T-cell (primary cell): ENCODE measurements at regions not wholly inside any gene's neighbourhood (a gene's known extent, or its start where the extent isn't known, plus 50 kb on each side); places are given as distances from the start of the nearest gene placed in this dataset.
"Not testable (repeated sequence)": the region's sequence is repeated elsewhere in the genome, so short reads cannot be mapped to it uniquely, and the experiment has no call there.

Experiments
- ATAC-seq, 4 experiments: fragments of 200-7000 bp in 3 of 4; fragments of 150-1000 bp in 1 of 4; cut with Tn5 transposase; replicated peaks in 1 of 4; 1 replicate in 3 of 4; 2 replicates in 1 of 4; pipeline ENCODE4 v1.10.0; 2021; ENCODE audit warnings: moderate library complexity in 3 of 4, mild to moderate bottlenecking in 2 of 4, moderate number of reproducible peaks in 1 of 4
- CTCF ChIA-PET, 2 donors: fragments of 300-600 bp; sonication (Branson Sonifier 250); formaldehyde crosslinking; loops; one replicate each; lab custom pipeline; 2022; ENCODE audit warnings: antibody characterized with exemption in 2 of 2; lab: Charles Lee
- POLR2A ChIA-PET, 2 donors: fragments of 300-600 bp; sonication (Branson Sonifier 250); formaldehyde crosslinking; loops; one replicate each; lab custom pipeline; 2022; ENCODE audit warnings: antibody characterized with exemption in 2 of 2; lab: Charles Lee
- DNase-seq, 35 experiments: peaks; one replicate each; pipeline versions ENCODE4 v3.0.0 to v3.0.0-alpha.2; 2013 to 2023
- H3K27ac ChIP-seq: one replicate; pipeline ENCODE4 v1.5.1; 2013; ENCODE audit warnings: low read length
- H3K27me3 ChIP-seq, 2 experiments: replicated peaks in 1 of 2; 1 replicate in 1 of 2; 2 replicates in 1 of 2; pipeline versions ENCODE4 v1.6.1 to v1.7.0; 2013; ENCODE audit warnings: low read length in 1 of 2, mixed read lengths in 1 of 2; ENCODE audit not compliant: control insufficient read depth in 2 of 2, insufficient read depth in 2 of 2; ENCODE audit errors: extremely low read depth in 1 of 2
- H3K36me3 ChIP-seq, 2 donors: 1 replicate in 1 of 2; 2 replicates in 1 of 2; pipeline versions ENCODE4 v1.6.1 to v1.7.0; 2013; ENCODE audit warnings: low read length in 1 of 2; ENCODE audit not compliant: control insufficient read depth in 2 of 2, insufficient read depth in 1 of 2; ENCODE audit errors: extremely low read depth in 1 of 2
- H3K4me1 ChIP-seq, 2 experiments: 1 replicate in 1 of 2; 2 replicates in 1 of 2; pipeline versions ENCODE4 v1.6.1 to v1.7.0; 2013; ENCODE audit warnings: low read length in 2 of 2, mixed read lengths in 1 of 2; ENCODE audit not compliant: insufficient read depth in 2 of 2, control insufficient read depth in 1 of 2; ENCODE audit errors: extremely low read depth in 1 of 2
- H3K4me3 ChIP-seq, 2 donors: 1 replicate in 1 of 2; 2 replicates in 1 of 2; pipeline versions ENCODE4 v1.5.1 to v1.7.0; 2013; ENCODE audit warnings: mild to moderate bottlenecking in 2 of 2, low read length in 1 of 2, moderate library complexity in 1 of 2; ENCODE audit not compliant: control insufficient read depth in 1 of 2; ENCODE audit errors: extremely low read depth in 1 of 2
- H3K9me3 ChIP-seq: 2 replicates; pipeline ENCODE4 v1.7.0; 2013
- H3K27ac Mint-ChIP-seq, 2 donors: one replicate each; pipeline ENCODE4 v1.8.0; 2020 to 2021; ENCODE audit warnings: mild to moderate bottlenecking in 2 of 2, mixed read lengths in 2 of 2
- H3K27me3 Mint-ChIP-seq, 2 donors: one replicate each; pipeline ENCODE4 v1.8.0; 2021 to 2022; ENCODE audit warnings: mixed read lengths in 2 of 2
- H3K36me3 Mint-ChIP-seq: one replicate; pipeline ENCODE4 v1.8.0; 2021; ENCODE audit warnings: mixed read lengths
- H3K4me1 Mint-ChIP-seq, 3 donors: one replicate each; pipeline ENCODE4 v1.8.0; 2020 to 2022; ENCODE audit warnings: mixed read lengths in 3 of 3, mild to moderate bottlenecking in 1 of 3
- H3K4me3 Mint-ChIP-seq, 3 donors: one replicate each; pipeline ENCODE4 v1.8.0; 2020 to 2022; ENCODE audit warnings: mild to moderate bottlenecking in 3 of 3, mixed read lengths in 3 of 3, moderate library complexity in 3 of 3
- H3K9me3 Mint-ChIP-seq, 3 donors: one replicate each; pipeline ENCODE4 v1.8.0; 2020 to 2022; ENCODE audit warnings: mixed read lengths in 3 of 3
- WGBS: methylation state at CpG from one replicate; pipeline ENCODE4 v1.1.5; 2013; ENCODE audit warnings: missing lambda C conversion rate; ENCODE audit not compliant: insufficient coverage; 5-methylcytosine and 5-hydroxymethylcytosine counted together

DNA sequence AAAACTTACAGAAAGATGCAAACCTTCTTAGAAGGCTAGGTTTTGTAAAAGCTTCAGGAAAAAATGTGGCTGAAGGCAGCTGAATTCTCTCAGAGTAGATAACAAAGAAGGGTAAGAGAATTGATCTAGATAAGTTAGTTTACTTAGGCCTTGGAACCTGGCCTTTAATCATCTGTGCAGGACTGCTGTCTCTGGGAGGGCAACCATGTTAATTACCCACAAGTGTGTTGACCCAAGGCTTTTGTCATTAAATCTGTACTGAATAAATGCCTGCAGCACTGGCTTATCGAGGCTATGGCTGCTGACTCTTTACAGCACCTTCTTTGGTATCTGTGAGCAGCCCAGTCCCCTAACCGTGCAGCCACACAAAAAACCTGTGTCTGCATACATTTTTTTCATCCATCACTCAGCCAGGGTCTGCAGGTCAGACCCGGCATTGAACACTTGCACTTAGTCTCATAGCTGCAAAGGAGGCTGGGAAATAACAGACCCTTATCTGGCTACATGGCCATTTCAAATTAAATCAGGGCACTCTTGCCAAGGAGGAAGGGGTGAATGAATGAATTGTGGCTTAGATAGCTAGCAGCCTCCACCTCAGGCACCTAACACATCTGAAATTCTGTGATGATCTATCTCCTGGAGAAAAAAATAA, 86.4 kb upstream of the EPCAM start:
- 86% methylated on average over 2 of the region's 3 CpGs for WGBS
- H3K27ac Mint-ChIP-seq: no peak overlapping the region
- DNase-seq (no peak), ATAC-seq (no peak)
- H3K4me3 ChIP-seq: no peak overlapping the region
- H3K27me3 ChIP-seq: peaks cover 0 to 3% of the 10 kb centered on the region in 2 experiments
- no peaks in the 10 kb centered on the region for H3K9me3 ChIP-seq
- no peak overlapping the region for H3K4me3 Mint-ChIP-seq
- H3K27me3 Mint-ChIP-seq: peaks cover 0 to 2% of the 10 kb centered on the region in 2 donors
- no peaks in the 10 kb centered on the region for H3K36me3 Mint-ChIP-seq
- no peak overlapping the region for H3K27ac ChIP-seq
- H3K4me1 ChIP-seq: no peaks in the 10 kb centered on the region
- CTCF ChIA-PET: interaction anchor here (0.7 to 1.6 kb wide), 2 partner anchors 9 kb away, joined by 3 to 5 read pairs; no protein-coding TSS in a partner anchor
- no peaks in the 10 kb centered on the region for H3K36me3 ChIP-seq
- no peaks in the 10 kb centered on the region for H3K4me1 Mint-ChIP-seq
- POLR2A ChIA-PET: no interaction called here
- no peaks in the 10 kb centered on the region for H3K9me3 Mint-ChIP-seq

DNA sequence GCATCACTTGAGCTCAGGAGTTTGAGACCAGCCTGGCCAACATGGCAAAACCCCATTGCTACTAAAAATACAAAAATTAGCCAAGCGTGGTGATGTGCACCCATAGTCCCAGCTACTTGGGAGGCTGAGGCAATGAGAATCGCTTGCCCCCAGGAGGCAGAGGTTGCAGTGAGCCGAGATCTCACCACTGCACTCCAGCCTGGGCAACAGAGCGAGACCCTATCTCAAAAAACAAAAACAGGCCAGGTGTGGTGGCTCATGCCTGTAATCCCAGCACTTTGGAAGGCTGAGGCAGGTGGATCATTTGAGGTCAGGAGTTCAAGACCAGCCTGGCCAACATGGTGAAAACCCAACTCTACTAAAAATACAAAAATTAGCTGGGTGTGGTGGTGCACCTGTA, 89.6 kb upstream of the EPCAM start:
- ChIA-PET CTCF (interaction anchor here in 1 of 2 donors (0.6 kb wide), 1 partner anchor 17 kb away, joined by 5 read pairs; no protein-coding TSS in a partner anchor), POLR2A (interaction anchor here in 1 of 2 donors (0.7 kb wide), 1 partner anchor 27 kb away, joined by 7 read pairs; no protein-coding TSS in a partner anchor)
- 95% methylated on average over 3 of the region's 4 CpGs for WGBS
- not testable (repeated sequence) for H3K9me3 ChIP-seq, H3K9me3 Mint-ChIP-seq, H3K27ac ChIP-seq, H3K36me3 ChIP-seq, H3K27me3 ChIP-seq, DNase-seq, H3K4me1 ChIP-seq, H3K36me3 Mint-ChIP-seq, ATAC-seq, H3K27ac Mint-ChIP-seq, H3K4me3 Mint-ChIP-seq, H3K4me3 ChIP-seq, H3K4me1 Mint-ChIP-seq, H3K27me3 Mint-ChIP-seq

DNA sequence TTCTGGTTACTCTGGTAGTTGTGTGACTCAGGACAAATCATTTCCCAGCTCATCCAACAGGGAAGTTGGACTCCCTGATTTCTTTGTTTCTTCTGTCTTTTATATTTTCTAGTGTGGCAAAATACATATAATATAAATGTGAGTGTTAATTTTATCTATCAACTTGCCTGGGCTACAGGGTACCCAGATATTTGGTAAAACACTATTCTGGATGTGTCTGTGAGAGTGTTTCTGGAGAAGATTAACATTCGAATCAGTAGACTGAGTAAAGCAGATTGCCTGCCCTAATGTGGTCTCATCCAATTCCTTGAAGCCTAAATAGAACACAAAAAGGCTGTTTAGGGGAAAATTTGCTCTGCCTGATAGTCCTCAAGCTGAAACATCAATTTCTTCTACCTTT, 91.1 kb upstream of the EPCAM start:
- no CpG with 5 or more reads among the region's 1 CpG for WGBS
- CTCF ChIA-PET: interaction anchor here (0.7 kb wide), 2 partner anchors 288 to 295 kb away, joined by 3 to 6 read pairs; no protein-coding TSS in a partner anchor

DNA sequence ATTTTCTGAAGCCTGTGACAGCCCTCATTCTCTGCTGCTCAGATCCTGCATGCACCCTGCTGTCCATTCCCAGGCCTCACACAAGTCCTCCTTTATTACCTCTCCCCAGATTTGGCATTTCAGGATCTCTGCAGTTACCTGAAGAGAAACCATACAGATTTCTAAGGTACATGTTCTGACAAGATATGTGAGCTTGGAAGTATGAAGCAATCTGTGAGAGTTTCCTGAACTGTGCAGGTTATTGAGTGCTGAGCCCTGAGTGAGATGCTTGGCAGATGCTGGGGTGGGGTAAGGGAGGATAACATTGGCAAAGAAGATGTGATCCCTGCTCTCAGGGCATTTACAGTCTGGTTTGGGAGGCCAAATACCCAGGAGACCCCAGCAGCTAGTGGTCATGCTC, 91.9 kb upstream of the EPCAM start:
- ChIA-PET POLR2A (no interaction called here), CTCF (interaction anchor here in 1 of 2 donors (0.6 kb wide), 1 partner anchor 476 kb away, joined by 3 read pairs; no protein-coding TSS in a partner anchor)
- Mint-ChIP-seq H3K27ac (no peak overlapping the region), H3K4me3 (no peak overlapping the region), H3K27me3 (peaks cover 0 to 2% of the 10 kb centered on the region in 2 donors), H3K4me1 (peaks cover 0 to 1% (median 1%) of the 10 kb centered on the region in 3 donors), H3K36me3 (no peaks in the 10 kb centered on the region), H3K9me3 (no peaks in the 10 kb centered on the region)
- H3K27me3 ChIP-seq: peaks cover 0 to 8% of the 10 kb centered on the region in 2 experiments
- H3K4me1 ChIP-seq: peaks cover 0 to 6% of the 10 kb centered on the region in 2 experiments
- no peaks in the 10 kb centered on the region for H3K9me3 ChIP-seq
- no peak overlapping the region for H3K27ac ChIP-seq
- H3K36me3 ChIP-seq: no peaks in the 10 kb centered on the region
- no peak overlapping the region for H3K4me3 ChIP-seq
- ATAC-seq: no peak
- no peak for DNase-seq

More for the DNA sequence above, 91.1 kb upstream of the EPCAM start:
- Histone ChIP-seq H3K27me3 (peaks cover 0 to 2% of the 10 kb centered on the region in 2 experiments), H3K9me3 (no peaks in the 10 kb centered on the region), H3K36me3 (no peaks in the 10 kb centered on the region), H3K4me1 (no peaks in the 10 kb centered on the region), H3K27ac (no peak overlapping the region), H3K4me3 (no peak overlapping the region)
- H3K27me3 Mint-ChIP-seq: peaks cover 0 to 2% of the 10 kb centered on the region in 2 donors
- H3K4me3 Mint-ChIP-seq: no peak overlapping the region
- DNase-seq (no peak), ATAC-seq (no peak)
- no peaks in the 10 kb centered on the region for H3K36me3 Mint-ChIP-seq
- no peak overlapping the region for H3K27ac Mint-ChIP-seq
- no peaks in the 10 kb centered on the region for H3K4me1 Mint-ChIP-seq
- H3K9me3 Mint-ChIP-seq: no peaks in the 10 kb centered on the region
- POLR2A ChIA-PET: no interaction called here

DNA sequence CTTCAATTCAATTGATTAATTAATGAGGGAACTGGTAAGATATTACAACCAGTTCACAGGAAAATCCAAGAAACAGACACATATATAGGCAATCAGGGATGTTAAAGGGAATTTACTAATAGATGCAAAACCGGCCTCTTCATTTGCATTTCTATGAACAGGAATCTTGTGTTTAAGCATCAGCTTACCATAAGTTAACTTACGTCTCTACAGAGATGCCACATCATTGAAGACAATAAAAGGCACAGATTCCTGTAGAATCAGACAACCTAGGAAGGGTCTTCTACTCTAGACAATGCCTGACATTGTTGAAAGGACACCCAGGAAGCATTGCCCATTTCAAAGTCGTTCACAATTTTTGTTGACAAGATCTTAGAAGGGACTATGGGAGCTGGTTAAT, 93.0 kb upstream of the EPCAM start:
- Mint-ChIP-seq H3K27me3 (peaks cover 0 to 2% of the 10 kb centered on the region in 2 donors), H3K4me3 (no peak overlapping the region), H3K4me1 (peaks cover 2 to 7% (median 5%) of the 10 kb centered on the region in 3 donors), H3K27ac (no peak overlapping the region), H3K9me3 (no peaks in the 10 kb centered on the region), H3K36me3 (no peaks in the 10 kb centered on the region)
- Histone ChIP-seq H3K27me3 (peaks cover 0 to 12% of the 10 kb centered on the region in 2 experiments), H3K4me1 (peaks cover 0 to 10% of the 10 kb centered on the region in 2 experiments), H3K36me3 (no peaks in the 10 kb centered on the region), H3K4me3 (no peak overlapping the region), H3K9me3 (no peaks in the 10 kb centered on the region), H3K27ac (no peak overlapping the region)
- ChIA-PET CTCF (interaction anchor here in 1 of 2 donors (0.6 to 0.7 kb wide), 6 partner anchors 18 to 1677 kb away, joined by 3 to 4 read pairs (median 3); no protein-coding TSS in a partner anchor), POLR2A (interaction anchor here in 1 of 2 donors (0.6 to 0.7 kb wide), 2 partner anchors 56 to 1182 kb away, joined by 4 to 5 read pairs; no protein-coding TSS in a partner anchor)
- no CpG with 5 or more reads among the region's 3 CpGs for WGBS
- DNase-seq (no peak), ATAC-seq (no peak)

DNA sequence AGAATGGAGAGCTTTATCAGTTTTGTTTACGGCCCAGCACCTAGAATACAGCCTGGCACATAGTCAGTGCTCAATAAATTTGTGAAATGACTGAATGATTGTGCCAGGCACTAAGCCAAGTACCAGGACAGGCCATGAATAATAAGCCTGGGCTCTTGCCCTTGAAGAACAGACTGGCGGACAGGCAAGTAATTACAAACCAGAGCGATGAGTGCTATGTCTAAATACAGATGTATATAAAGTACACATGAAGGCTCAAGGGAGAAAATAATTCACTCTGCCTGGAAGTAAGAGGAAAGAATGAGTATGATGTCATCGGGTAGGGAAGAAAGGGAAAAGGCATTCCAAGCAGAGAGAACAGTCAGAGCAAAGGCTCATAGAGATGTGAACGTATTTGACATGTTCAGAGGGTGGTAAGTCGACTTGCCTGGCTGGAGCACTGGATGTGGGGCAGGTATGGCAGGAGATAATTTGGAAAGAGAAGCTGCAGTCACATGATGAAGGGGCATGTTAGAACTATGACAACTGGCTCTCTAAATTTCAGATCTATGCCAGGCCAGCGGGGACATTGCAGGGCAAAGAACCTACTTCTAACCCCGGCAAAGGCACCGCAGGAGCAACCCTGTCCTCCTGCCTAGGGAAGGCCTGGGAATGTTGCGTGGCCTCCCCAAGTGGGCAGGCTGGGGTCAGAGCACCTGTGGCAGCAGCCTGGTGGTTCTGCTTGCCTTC, 94.9 kb upstream of the EPCAM start:
- Histone ChIP-seq H3K27me3 (peaks cover 0 to 12% of the 10 kb centered on the region in 2 experiments), H3K9me3 (no peaks in the 10 kb centered on the region), H3K27ac (no peak overlapping the region), H3K4me3 (no peak overlapping the region), H3K4me1 (peaks cover 0 to 10% of the 10 kb centered on the region in 2 experiments), H3K36me3 (no peaks in the 10 kb centered on the region)
- Mint-ChIP-seq H3K9me3 (no peaks in the 10 kb centered on the region), H3K4me1 (peaks cover 2 to 7% (median 5%) of the 10 kb centered on the region in 3 donors), H3K27me3 (no peaks in the 10 kb centered on the region), H3K27ac (no peak overlapping the region), H3K36me3 (no peaks in the 10 kb centered on the region), H3K4me3 (no peak overlapping the region)
- DNase-seq: no peak
- no peak for ATAC-seq
- 97% methylated on average over 7 of the region's 10 CpGs for WGBS
- ChIA-PET CTCF (interaction anchor here (0.6 to 1.1 kb wide), 4 partner anchors 9 to 291 kb away, joined by 3 to 5 read pairs (median 3); no protein-coding TSS in a partner anchor), POLR2A (interaction anchor here in 1 of 2 donors (0.5 kb wide), 1 partner anchor 65 kb away, joined by 5 read pairs; no protein-coding TSS in a partner anchor)
